Fibroblast of lung (primary cell): ENCODE measurements at regions not wholly inside any gene's neighbourhood (a gene's known extent, or its start where the extent isn't known, plus 50 kb on each side); places are given as distances from the start of the nearest gene placed in this dataset.

Experiments used
- DNase-seq, 2 donors: peaks; one replicate each; pipeline versions ENCODE4 v3.0.0 to v3.0.0-alpha.2; 2010; ENCODE audit warnings: low read depth in 2 of 2
- H2AFZ ChIP-seq: 2 replicates; pipeline ENCODE4 v1.5.1; 2012; ENCODE audit warnings: low read length, control low read depth, inconsistent platforms
- H3K27ac ChIP-seq: 2 replicates; pipeline ENCODE4 v1.5.1; 2011; ENCODE audit warnings: low read length, control low read depth; ENCODE audit not compliant: insufficient read depth
- H3K27me3 ChIP-seq: 2 replicates; pipeline ENCODE4 v1.5.1; 2011; ENCODE audit warnings: mild to moderate bottlenecking, low read length; ENCODE audit not compliant: control insufficient read depth, insufficient read depth
- H3K36me3 ChIP-seq: 2 replicates; pipeline ENCODE4 v1.5.1; 2011; ENCODE audit warnings: low read length; ENCODE audit not compliant: control insufficient read depth, insufficient read depth
- H3K4me1 ChIP-seq: 2 replicates; pipeline ENCODE4 v1.5.1; 2011; ENCODE audit warnings: low read length; ENCODE audit not compliant: control insufficient read depth, insufficient read depth; ENCODE audit errors: extremely low read depth
- H3K4me2 ChIP-seq: 2 replicates; pipeline ENCODE4 v1.5.1; 2011; ENCODE audit warnings: low read length, control low read depth; ENCODE audit not compliant: insufficient read depth; ENCODE audit errors: extremely low read depth
- H3K4me3 ChIP-seq, 4 experiments: fragments of 200-600 bp in 1 of 4; sonication (generic) in 1 of 4; replicated peaks in 1 of 4; 2 replicates each; pipeline ENCODE4 v1.5.1; 2011 to 2016; ENCODE audit warnings: low read length in 4 of 4, low read depth in 3 of 4, mild to moderate bottlenecking in 3 of 4, control low read depth in 2 of 4, inconsistent platforms in 1 of 4, mixed read lengths in 1 of 4; ENCODE audit not compliant: insufficient read depth in 1 of 4; ENCODE audit errors: control extremely low read depth in 1 of 4
- H3K79me2 ChIP-seq: 2 replicates; pipeline ENCODE4 v1.5.1; 2012; ENCODE audit warnings: mild to moderate bottlenecking, low read length, inconsistent platforms; ENCODE audit not compliant: control insufficient read depth, insufficient read depth
- H3K9ac ChIP-seq: 2 replicates; pipeline ENCODE4 v1.5.1; 2011; ENCODE audit warnings: mild to moderate bottlenecking, low read length, control low read depth; ENCODE audit not compliant: insufficient read depth
- H3K9me3 ChIP-seq: 2 replicates; pipeline ENCODE4 v1.5.1; 2012; ENCODE audit warnings: low read depth, low read length; ENCODE audit not compliant: control insufficient read depth, insufficient read depth
- H4K20me1 ChIP-seq: 2 replicates; pipeline ENCODE4 v1.5.1; 2011; ENCODE audit warnings: low read length; ENCODE audit not compliant: control insufficient read depth, insufficient read depth; ENCODE audit errors: extremely low read depth
- CTCF ChIP-seq, 2 donors: IDR thresholded peaks in 1 of 2; conservative IDR thresholded peaks in 1 of 2; 1 replicate in 1 of 2; 2 replicates in 1 of 2; pipeline ENCODE4 v1.5.1; 2011 to 2012; ENCODE audit warnings: low read length in 2 of 2, control low read depth in 1 of 2, inconsistent platforms in 1 of 2, low read depth in 1 of 2, mild to moderate bottlenecking in 1 of 2
- EZH2 ChIP-seq: IDR thresholded peaks from 2 replicates; pipeline ENCODE4 v1.5.1; 2012; ENCODE audit warnings: low read length, control low read depth, mild to moderate bottlenecking; ENCODE audit errors: missing control alignments

- no peak overlapping the region for H3K9ac ChIP-seq
- H2AFZ ChIP-seq: no peak overlapping the region
- no peaks in the 10 kb centered on the region for H3K27me3 ChIP-seq
- no peaks in the 10 kb centered on the region for H4K20me1 ChIP-seq
- no peaks in the 10 kb centered on the region for H3K36me3 ChIP-seq
- H3K79me2 ChIP-seq: no peaks in the 10 kb centered on the region
- TF ChIP-seq CTCF (conservative IDR thresholded peaks at IDR 0.05 in 1 of 2, IDR thresholded peaks at IDR 0.05 in 1 of 2; ENCODE audit: low read depth in 1 of 2, low read length in 2 of 2) (no peak), EZH2 (no peak)
- no peak overlapping the region for H3K4me2 ChIP-seq
- DNase-seq: no peak
- no peaks in the 10 kb centered on the region for H3K9me3 ChIP-seq
- no peak overlapping the region for H3K27ac ChIP-seq
- no peak overlapping the region for H3K4me3 ChIP-seq
- no peaks in the 10 kb centered on the region for H3K4me1 ChIP-seq
These were observed 74.1 kb upstream of the UQCRFS1 start for GRCh38 chr19:29287061-29287460.

- H3K9me3 ChIP-seq: no peaks in the 10 kb centered on the region
- no peaks in the 10 kb centered on the region for H4K20me1 ChIP-seq
- no peak overlapping the region for H3K4me2 ChIP-seq
- H3K4me1 ChIP-seq: no peaks in the 10 kb centered on the region
- no peak for TF ChIP-seq EZH2
- no peak for TF ChIP-seq CTCF (conservative IDR thresholded peaks at IDR 0.05 in 1 of 2, IDR thresholded peaks at IDR 0.05 in 1 of 2; ENCODE audit: low read depth in 1 of 2, low read length in 2 of 2)
- H3K27me3 ChIP-seq: no peaks in the 10 kb centered on the region
- H3K79me2 ChIP-seq: no peaks in the 10 kb centered on the region
- H3K9ac ChIP-seq: no peak overlapping the region
- no peak for DNase-seq
- H3K36me3 ChIP-seq: no peaks in the 10 kb centered on the region
- no peak overlapping the region for H3K4me3 ChIP-seq
- H3K27ac ChIP-seq: no peak overlapping the region
- H2AFZ ChIP-seq: no peak overlapping the region
These were observed 75.3 kb upstream of the UQCRFS1 start for GRCh38 chr19:29288256-29288655.

GRCh38 chr19:29289020-29289419, 76.1 kb upstream of the UQCRFS1 start:
- Histone ChIP-seq H3K9ac (no peak overlapping the region), H2AFZ (no peak overlapping the region), H3K4me1 (no peaks in the 10 kb centered on the region), H3K4me2 (no peak overlapping the region), H3K27ac (no peak overlapping the region), H3K36me3 (no peaks in the 10 kb centered on the region), H4K20me1 (no peaks in the 10 kb centered on the region), H3K79me2 (no peaks in the 10 kb centered on the region), H3K9me3 (no peaks in the 10 kb centered on the region), H3K4me3 (no peak overlapping the region), H3K27me3 (no peaks in the 10 kb centered on the region)
- no peak for TF ChIP-seq CTCF (conservative IDR thresholded peaks at IDR 0.05 in 1 of 2, IDR thresholded peaks at IDR 0.05 in 1 of 2; ENCODE audit: low read depth in 1 of 2, low read length in 2 of 2)
- no peak for TF ChIP-seq EZH2
- DNase-seq: no peak
